Stimulated activated CD4-positive, alpha-beta T cell treated with anti-CD3 and anti-CD28 coated beads, TNF-alpha, amount 100 ng/mL, for 48 hours (primary cell): ENCODE measurements at regions not wholly inside any gene's neighbourhood (a gene's known extent, or its start where the extent isn't known, plus 50 kb on each side); places are given as distances from the start of the nearest gene placed in this dataset.

Source experiments
- DNase-seq, 3 donors: peaks; one replicate each; pipeline ENCODE4 v3.0.0-alpha.2; 2020; ENCODE audit warnings: low read depth in 3 of 3

- DNase-seq: no peak
Observed at GRCh38 chr16:62105244-62105643, 69.0 kb upstream of the CDH8 start.

GRCh38 chr16:62102588-62102987 lies 66.3 kb upstream of the CDH8 start:
- no peak for DNase-seq

- no peak for DNase-seq
Observed at GRCh38 chr16:62100651-62101050, 64.4 kb upstream of the CDH8 start.

- no peak for DNase-seq
Observed at GRCh38 chr16:62089715-62090114, 53.5 kb upstream of the CDH8 start.

- DNase-seq: no peak
Observed at GRCh38 chr16:62088731-62089410, 52.6 kb upstream of the CDH8 start.
